A673 (cell line): ENCODE measurements at regions not wholly inside any gene's neighbourhood (a gene's known extent, or its start where the extent isn't known, plus 50 kb on each side); places are given as distances from the start of the nearest gene placed in this dataset.

Experiments used
- EZH2 ChIP-seq: fragments of 200-600 bp; sonication (generic); IDR thresholded peaks from 2 replicates; pipeline ENCODE4 v1.6.1; 2017; ENCODE audit warnings: borderline replicate concordance, low read depth, mild to moderate bottlenecking, mixed read lengths, antibody characterized with exemption, low read length; ENCODE audit not compliant: poor library complexity, severe bottlenecking
- TF ChIP-seq, protein P1 (sequence below): fragments of 300-800, 200-600 bp; sonication (generic); conservative IDR thresholded peaks from 2 replicates; pipeline ENCODE4 v1.5.1; 2017; ENCODE audit warnings: low read depth, mild to moderate bottlenecking, antibody characterized with exemption, low read length, moderate library complexity, mixed read lengths

DNA sequence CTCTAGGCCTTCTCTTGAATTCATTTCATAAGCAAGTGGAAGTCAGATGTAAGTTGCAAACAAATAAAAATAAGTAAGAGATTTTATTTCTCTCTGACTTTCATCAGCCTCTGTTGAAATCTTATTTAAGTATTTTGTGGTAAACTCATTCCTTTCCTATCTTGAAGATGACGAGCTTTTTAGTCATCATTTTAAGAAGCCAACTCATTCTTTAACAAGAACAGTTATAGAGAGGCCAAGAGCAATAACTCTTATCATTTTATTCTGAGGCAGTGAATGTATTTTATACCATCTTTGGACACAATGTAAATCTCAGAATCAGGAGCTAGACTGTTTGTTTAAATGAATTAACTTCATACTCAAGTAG lies 147.5 kb upstream of the MBNL1 start:
- TF ChIP-seq, protein P1, sequence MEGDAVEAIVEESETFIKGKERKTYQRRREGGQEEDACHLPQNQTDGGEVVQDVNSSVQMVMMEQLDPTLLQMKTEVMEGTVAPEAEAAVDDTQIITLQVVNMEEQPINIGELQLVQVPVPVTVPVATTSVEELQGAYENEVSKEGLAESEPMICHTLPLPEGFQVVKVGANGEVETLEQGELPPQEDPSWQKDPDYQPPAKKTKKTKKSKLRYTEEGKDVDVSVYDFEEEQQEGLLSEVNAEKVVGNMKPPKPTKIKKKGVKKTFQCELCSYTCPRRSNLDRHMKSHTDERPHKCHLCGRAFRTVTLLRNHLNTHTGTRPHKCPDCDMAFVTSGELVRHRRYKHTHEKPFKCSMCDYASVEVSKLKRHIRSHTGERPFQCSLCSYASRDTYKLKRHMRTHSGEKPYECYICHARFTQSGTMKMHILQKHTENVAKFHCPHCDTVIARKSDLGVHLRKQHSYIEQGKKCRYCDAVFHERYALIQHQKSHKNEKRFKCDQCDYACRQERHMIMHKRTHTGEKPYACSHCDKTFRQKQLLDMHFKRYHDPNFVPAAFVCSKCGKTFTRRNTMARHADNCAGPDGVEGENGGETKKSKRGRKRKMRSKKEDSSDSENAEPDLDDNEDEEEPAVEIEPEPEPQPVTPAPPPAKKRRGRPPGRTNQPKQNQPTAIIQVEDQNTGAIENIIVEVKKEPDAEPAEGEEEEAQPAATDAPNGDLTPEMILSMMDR, result no peak
- TF ChIP-seq EZH2, result no peak
